ENCODE measurements at regions not wholly inside any gene's neighbourhood (a gene's known extent, or its start where the extent isn't known, plus 50 kb on each side); places are given as distances from the start of the nearest gene placed in this dataset.
A peak's percentile ranks its signal among the peaks of the same experiment; 100 is the strongest.
"Not testable (repeated sequence)": the region's sequence is repeated elsewhere in the genome, so short reads cannot be mapped to it uniquely, and the experiment has no call there.

DNA sequence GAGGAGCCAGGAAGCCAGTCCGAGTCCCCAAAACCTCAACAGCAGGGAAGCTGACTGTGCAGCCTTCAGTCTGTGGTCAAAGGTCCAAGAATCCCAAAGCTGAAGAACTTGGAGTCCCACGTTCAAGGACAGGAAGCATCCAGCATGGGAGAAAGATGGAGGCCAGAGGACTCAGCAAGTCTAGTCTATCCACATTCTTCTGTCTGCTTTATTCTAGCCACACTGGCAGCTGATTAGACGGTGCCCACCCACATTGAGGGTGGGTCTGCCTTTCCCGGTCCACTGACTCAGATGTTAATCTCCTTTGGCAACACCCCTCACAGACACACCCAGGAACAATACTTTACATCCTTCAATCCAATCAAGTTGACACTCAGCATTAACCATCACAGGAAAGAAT lies 456.5 kb upstream of the TMEM132C start:
- not testable (repeated sequence) for DNase-seq (ENCODE audit: low spot score)

DNA sequence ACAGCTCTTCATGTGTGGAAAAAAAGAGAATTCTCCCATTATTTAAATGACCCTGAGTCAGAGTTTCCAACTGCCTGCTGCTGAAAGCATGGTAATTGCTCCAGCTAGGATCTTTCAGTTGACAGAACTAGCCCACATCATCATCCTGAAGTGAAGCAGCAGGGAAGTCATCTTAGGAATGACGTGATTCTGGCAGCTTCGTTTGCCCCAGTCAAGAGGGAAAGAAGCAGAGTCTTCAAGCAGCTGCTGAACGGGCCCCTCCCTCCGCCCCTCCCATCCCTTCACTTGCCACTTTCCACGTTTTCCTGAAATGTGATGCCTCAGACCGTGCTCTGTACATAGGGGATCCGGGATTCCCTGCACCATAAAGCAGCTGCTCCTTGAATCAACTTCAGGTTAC lies 455.0 kb upstream of the TMEM132C start:
- peak; percentile 86 for DNase-seq (ENCODE audit: low spot score)

DNA sequence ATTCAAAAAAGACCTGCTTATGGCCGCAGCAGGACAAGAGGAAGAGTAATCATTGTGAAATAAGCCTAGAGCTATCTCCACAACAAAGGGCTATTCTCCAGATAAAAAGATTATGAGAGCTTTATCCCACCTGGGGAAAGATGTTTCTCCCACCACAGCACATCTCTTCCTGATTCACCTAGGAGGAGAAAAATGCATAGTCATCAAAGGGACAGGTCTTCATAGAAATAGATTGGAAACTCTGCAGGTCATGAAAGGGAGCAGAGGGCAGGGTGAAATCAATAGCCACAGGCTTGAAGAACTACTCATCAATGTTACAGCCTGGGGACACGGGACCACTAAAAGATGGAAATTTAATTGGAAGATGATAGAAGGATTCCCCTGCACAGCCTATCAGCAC lies 453.8 kb upstream of the TMEM132C start:
- DNase-seq (ENCODE audit: low spot score), result no peak

DNA sequence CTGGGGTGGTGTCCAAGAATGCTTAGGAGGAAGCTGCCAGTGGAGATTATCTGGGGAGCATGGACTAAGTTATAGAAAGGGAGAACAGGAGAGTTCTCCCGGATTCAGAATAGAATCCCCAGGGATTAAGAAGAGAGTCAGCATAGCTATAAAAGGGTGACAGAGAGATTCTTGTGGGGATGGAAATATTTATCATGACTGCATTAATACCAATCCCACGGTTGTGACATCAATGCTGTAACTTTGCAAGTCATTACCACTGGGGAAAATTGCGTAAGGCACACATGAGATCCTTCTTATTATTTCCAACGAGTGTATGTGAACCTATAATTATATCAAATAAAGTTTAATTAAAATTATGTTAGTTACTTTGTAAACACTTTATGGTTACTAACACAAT lies 447.9 kb upstream of the TMEM132C start:
- DNase-seq (ENCODE audit: low spot score), result peak; percentile 27

DNA sequence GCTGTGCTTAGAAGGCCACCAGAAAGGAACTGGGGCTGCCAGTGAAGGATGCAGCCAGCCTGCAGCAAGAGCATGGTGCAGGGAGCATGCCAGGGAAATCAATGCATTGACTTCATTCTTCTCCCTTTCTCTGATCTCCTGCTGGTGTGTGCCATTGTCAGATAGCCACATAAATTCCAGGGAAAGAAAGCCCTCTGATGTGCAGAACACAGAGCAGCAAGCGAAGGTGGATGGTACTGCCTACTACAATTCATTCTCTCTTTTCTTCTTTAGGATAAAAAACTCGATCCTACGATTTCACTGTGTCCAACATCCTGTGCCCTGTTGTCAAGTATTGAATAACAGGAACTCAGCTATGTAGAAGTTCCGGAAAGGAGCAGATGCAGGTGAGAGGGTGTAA lies 446.7 kb upstream of the TMEM132C start:
- DNase-seq (ENCODE audit: low spot score), result no peak

DNA sequence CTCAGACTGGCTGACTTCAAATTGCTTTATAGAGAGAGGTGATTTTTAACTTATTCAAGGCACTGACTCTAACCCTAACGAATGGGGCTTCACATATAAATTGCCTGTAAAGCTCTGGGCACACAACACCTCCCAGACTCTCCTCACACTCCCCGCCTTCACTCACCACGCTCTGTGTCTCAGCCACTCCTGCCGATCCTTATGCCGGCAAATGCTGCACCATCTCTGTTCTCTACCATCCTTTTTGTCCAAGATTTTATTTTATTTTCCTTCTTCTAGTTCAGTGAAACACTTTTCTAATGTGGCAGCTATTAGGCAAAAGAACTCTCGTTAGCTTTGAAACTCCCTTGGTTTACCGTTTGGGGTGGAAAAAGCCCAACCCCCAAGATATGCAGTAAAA lies 446.1 kb upstream of the TMEM132C start:
- no peak for DNase-seq (ENCODE audit: low spot score)

DNA sequence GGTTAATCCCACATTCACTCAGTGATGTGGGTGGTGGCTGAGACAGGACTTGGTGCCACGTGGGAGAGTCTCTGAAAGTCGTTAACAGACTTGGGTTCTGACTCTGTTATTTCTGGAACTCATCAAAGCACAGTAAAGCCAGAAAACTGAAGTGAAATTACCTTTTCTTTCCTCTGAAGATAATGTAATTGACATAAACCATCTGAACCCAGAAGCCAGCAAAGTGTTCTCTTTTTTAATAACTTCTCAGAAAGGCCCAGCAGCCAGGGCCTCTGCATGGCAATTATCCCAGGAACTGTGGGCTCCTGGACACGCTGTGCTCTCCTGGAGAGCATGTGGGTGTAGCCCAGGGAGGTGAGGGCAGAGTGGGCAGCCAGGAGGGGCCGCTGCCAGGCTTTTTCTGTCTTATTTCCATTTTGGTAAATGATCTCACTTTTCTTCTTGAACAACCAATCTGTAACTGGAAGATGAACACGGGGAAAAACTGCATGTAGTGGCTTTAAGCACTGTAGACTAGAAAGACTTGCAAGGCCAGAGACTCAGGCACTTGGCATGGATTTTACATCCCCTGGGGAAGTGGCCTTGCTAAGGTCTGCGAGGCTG lies 444.1 kb upstream of the TMEM132C start:
- DNase-seq (ENCODE audit: low spot score), result no peak

DNA sequence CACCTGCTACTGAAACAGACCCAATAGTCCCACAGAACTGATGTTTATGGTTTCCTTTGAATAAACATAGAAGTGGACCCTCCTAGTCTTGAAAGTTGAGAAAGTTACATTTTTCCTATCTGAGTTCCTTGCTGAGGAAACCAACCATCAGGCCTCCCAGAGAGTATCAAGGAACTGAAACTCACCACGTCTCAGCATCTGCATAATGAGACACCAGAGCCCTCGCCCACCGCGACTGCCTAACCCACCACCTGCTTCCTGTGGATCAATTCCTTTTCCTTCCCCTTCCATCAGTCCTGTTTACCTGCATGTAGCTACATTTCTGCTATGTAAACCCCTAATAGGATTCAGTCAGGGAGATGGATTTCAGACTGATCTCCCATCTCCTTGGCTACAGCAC lies 443.2 kb upstream of the TMEM132C start:
- no peak for DNase-seq (ENCODE audit: low spot score)

DNA sequence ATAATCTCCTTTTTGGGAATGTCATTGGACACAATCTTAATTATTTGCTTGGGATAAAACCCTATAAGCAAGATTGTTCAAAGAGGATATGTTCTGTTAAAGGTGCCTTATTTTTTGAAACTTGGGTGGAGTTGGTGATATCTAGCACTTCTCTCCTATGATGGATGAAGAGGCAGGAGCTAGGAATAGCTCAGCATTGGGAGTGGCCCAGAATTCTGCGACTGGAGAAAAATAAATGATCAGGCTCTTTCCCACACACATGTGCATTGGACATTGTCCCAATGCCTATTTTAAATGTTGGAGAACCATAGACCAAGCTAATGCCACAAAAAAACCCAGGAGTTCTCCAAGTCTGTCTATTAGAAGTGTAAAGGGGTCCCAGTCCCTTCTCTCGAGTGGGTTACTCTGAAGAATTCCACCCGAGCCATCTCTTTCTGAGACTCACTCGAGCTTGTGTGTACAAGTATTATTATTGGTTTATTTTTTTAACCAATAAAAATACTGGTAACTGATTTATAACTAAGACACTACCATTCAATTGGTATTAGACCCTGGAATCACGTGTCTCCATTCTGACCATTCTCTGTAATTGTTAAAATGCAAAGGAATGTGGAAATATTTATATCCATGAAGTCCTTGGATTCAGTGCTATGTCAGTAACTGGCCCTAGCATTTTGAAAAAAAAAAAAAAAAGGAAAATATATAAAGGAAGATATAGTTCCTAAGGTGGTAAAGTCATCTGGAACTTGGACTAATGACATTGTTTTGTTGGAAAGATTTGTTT lies 437.5 kb upstream of the TMEM132C start:
- no peak for DNase-seq (ENCODE audit: low spot score)

DNA sequence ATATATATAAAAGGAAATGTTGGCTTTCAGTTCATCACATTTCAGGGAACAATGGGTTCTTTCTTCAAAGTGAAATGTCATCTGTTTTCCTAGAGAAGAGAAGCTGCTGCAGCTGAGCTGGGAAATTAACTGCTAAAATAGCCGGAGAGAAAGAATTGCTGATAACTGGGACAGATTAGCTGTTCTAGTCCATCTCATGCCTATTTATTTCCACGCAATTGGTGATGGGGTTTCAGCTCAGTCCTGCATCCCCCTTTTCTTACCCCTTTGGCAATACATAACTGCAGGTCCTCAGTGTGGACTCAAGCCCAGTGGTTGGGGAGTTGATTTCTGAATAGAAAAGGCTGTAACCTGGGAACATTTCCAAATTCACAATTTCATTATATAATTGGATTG lies 436.9 kb upstream of the TMEM132C start:
- DNase-seq (ENCODE audit: low spot score), result no peak

DNA sequence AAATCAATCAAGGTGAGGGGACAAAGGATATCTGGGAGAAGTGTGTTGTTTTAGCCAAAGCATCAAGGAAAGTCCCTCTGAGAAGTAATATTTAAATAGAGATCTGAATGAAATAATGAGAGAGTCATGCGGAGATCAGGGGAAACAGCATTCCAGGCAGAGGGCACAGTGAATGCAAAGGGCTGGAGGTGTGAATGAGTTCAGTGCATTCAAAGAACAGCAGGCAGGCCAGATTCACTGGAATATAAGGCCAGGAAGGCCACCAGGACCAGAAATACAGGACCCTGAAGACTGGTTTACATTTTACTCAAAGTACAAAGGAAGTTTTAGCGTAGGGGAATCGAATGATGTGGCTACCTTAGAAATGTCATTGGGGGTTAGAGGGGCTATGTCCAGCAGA lies 436.2 kb upstream of the TMEM132C start:
- no peak for DNase-seq (ENCODE audit: low spot score)

DNA sequence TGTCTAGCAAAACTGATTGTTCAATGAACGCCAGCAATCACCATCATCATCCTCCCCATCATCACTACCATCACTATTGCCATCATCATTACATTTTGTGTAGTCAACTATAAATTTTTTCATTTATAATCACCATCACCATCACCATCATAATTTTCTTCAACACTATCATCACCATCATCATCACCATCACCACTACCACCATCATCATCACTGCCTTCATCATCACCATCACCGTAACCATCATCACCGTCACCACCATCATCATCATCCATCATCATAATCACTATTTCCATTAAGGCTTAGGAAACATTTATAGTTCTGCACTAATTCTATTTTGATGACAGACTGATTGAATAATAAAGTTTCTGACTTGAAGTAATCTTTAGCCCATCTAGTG lies 434.8 kb upstream of the TMEM132C start:
- no peak for DNase-seq (ENCODE audit: low spot score)

DNA sequence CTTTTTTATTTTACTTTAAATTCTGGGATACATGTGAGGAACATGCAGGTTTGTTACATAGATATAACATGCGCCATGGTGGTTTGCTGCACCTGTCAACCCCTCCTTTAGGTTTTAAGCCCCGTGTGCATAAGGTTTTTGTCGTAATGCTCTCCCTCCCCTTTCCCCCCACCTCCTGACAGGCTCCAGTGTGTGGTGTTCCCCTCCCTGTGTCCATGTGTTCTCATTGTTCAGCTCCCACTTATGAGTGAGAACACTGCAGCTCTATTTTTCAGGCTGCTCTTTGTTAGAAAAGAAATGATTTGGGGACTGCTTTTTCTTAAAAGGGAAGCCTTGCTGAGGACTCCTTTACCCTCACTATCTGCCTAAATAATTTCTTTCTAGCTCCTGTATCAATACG lies 430.2 kb upstream of the TMEM132C start:
- not testable (repeated sequence) for DNase-seq (ENCODE audit: low spot score)

DNA sequence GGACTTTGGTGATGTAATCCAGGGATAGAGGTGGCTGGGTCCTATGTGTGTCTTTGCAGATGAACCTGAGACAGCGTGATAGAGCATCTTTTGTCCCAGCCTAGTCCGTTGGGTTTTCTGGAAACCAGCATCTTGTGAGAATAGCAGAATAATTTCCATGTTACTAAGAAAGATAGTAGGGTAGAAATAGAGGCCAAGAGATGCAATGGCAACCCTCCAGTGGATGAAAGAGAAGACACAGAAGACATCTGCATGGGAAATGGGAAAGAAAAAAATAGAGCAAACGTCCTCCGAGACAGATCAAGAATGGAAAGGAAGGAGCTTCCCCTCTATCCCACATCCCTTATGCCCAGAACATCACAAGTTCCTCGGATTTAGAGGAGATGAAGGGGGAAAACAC lies 409.3 kb upstream of the TMEM132C start:
- DNase-seq (ENCODE audit: low spot score), result no peak

DNA sequence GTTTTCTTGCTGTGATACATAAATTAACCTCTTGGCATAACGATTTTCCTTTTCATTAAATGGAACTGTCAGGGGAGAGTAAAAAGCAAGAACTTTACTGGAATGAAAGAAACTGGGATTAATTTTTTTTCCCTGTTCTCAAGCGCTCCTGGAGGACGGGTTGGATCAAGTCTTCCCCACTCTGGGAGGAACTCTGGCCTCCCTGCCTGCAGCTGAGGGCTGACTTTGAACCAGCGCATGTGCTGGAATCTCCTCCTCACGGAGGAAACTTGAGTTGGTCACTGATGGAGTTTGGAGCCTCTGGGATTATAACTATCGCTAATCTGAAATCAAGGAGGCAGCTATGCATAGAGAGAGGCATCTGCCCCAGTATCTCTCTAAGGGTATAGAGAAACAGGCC lies 406.4 kb upstream of the TMEM132C start:
- DNase-seq (ENCODE audit: low spot score), result no peak

DNA sequence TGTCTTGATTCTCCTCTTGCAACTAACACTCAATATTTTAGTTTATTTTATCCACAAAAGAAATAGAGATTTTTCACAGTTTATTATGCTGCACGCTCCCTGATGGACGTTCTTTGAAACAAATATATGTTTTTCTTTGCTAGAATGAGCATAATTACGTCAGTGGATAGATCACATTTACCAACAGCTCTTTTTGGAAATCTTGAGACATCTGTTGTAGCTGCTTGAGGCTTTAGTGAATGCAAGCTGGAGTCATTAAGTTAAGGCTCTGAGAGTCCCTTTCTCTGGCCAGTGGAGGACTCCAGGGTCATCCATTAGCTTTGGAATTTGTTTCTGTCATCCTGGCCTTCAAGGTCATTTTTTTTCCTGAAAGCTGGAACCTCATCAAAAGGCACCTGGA lies 405.6 kb upstream of the TMEM132C start:
- no peak for DNase-seq (ENCODE audit: low spot score)

DNA sequence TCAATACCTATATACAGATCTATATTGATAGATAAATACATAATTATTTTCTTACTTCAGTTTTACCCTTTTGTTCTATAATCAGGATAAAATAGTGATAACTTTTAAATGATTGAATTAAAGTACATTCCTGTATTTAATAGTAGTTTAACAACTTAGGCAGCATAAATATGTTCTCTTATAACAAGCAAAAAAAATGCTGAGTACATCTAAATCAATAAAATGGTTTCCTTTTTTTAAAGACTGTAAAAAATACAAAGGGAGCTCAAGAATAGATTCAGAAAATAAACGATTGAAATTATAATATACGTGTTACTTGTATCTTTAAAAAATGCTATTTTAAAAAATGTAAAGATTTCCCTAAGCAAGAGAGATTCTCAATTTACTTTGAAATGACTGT lies 393.7 kb upstream of the TMEM132C start:
- no peak for DNase-seq (ENCODE audit: low spot score)

DNA sequence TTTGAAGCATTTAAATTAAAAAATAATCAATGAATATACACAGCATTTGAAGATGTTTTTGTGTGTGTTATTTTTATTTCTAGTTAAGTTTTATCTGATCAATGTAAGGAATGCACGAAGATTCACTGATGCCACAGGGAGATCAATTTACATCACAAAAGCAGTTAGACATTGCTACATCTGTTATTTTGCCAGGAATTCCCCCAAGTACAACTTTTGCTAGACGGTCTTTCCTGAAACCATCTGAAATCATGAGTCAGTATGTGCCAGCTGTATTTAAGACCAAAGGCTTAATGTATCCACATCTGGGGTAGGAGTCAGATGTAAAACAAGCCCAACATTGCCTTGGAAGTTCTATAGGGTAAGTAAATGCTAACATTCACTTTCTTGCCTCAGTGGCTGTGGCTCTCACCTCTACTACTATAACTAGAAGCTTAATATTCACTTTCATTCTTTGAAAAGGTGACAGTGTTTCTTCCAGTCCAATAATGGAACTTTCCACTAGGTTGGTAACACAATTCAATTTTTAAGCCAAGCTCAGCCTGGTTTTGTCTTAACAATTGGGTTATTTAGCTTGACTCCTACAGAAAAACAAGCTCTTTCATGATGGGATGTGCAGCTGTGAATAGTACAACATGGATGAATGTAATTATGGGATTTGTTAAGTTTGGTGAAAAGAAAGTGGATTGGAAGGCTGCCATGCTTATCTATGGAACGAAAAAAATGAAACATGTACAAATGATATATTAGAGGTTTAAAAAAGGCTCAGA lies 385.4 kb upstream of the TMEM132C start:
- DNase-seq (ENCODE audit: low spot score), result no peak

DNA sequence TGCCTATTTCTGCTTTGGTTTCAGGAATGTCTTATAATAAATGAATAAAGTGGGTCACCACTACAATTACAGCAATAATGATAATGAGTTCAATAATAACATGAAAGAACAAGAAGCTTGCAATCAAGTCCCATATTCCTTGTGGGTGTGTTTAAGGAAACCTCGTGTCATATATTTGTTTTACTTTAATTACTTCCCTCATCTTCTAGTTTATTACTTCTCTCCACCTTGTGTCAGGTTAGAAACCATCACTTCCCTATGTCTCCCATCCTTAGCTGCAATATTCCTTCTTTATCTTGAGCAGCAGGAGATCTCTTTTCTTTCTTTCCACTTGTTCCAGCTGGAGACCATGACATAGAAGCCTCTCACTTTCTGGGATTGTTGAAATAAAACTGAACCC lies 384.0 kb upstream of the TMEM132C start:
- DNase-seq (ENCODE audit: low spot score), result no peak

DNA sequence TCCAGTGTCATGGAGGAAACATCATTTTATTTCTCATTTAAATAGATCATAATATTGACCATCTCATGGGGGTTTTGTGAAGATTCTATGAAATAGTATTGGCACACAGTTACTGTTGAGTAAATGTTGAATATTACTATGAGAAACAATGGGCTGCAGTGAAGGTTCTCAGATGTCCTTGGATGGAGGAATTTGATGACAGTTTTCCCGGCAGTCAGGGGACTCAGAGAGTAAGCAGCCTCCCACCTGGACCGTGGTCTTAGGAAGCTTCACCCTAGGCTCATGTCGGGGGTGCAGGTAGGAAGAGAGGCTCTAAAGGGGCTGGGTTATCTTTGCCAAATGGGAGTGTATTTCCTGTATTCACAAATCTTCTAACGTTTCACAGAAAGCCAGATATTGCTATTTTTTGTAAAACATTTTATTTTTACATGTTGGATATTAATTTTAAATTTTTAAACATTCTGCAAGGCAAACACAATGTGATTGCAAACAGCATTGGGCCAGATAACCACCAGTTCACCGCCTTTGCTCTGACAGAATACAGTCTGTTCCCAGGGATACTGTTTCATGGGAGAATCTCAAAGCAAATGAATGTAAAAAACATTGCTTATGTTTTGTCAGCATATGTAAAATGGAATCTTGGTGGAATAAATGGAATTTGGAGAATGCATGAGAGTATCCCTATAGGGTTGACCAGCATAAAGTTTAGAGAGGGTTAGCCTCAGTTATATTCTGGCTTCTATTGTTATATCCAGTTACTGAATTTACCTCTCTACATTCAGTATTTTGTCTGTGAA lies 380.8 kb upstream of the TMEM132C start:
- DNase-seq (ENCODE audit: low spot score), result no peak

DNA sequence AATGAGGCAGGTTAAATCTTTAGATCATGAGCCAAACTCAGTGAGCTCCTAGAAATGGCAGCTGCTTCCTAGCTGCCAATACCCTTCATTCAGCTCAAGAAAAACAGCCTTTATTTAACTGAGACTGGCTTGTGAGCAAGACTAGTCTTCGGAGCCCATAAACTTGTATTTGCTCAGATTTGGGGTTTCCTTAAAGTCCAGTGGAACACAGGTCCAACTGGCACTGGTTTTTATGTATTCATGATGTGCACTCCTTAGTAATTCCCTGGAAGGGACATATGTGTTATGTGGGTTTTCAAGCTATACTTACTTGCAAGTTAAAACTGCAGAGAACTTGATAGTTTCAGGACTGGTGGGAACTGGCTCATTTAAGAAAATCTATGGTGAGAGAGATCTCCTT lies 380.1 kb upstream of the TMEM132C start:
- no peak for DNase-seq (ENCODE audit: low spot score)

DNA sequence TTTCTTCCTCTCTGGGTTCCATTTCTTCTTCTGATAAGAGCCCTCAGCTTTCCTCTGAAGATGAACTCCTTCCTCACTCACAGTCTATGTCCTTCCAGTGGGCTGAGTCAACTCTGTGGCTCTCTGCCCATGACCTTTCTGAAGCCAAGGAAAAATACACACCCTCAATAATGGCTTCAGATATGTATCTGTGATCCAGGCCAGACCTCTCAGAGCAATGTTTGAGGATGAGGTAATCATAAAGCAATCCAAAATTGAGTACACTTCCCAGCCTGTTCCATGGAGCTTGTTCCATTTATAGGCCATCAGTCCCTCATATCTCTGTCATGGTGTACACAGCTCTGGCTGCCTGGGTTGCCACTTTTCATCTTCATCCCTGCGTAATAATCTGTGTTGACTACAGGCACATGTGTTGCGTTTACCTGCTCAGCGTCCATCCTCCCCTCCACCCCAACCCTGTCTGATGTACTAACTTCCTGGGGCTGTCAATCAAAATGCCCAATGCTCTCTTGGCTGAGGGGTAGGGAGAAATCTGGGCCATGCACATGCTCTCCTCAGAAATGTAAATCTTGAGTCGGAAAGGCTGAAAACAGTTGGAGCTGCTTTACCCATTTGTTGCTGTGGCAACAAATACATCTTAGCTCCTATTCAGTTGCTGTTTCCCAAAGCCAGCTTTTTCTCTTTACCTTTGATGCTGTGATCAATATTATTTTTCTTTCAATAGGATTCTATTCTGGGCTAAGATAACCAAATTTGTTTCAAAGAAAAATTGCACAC lies 377.8 kb upstream of the TMEM132C start:
- DNase-seq (ENCODE audit: low spot score), result peak; percentile 56

All from AG08395 (cell line).